Keratinocyte (primary cell): ENCODE measurements at regions not wholly inside any gene's neighbourhood (a gene's known extent, or its start where the extent isn't known, plus 50 kb on each side); places are given as distances from the start of the nearest gene placed in this dataset.

Source experiments
- DNase-seq: peaks from one replicate; pipeline ENCODE4 v3.0.0-alpha.2; 2011; ENCODE audit warnings: low read depth, missing footprints, low spot score
- FAIRE-seq: peaks from 2 replicates; lab custom pipeline; 2011; peaks lifted over from hg19 to GRCh38; lab: Jason Lieb, UNC
- H2AFZ ChIP-seq: 2 replicates; pipeline ENCODE4 v1.6.0; 2012; ENCODE audit warnings: low read length, control low read depth, inconsistent platforms; ENCODE audit not compliant: control insufficient read depth
- H3K27ac ChIP-seq: 2 replicates; pipeline ENCODE4 v1.5.1; 2011; ENCODE audit warnings: low read length; ENCODE audit not compliant: control insufficient read depth, insufficient read depth
- H3K27me3 ChIP-seq: 3 replicates; pipeline ENCODE4 v1.6.0; 2011; ENCODE audit warnings: low read length; ENCODE audit not compliant: control insufficient read depth, insufficient read depth; ENCODE audit errors: extremely low read depth
- H3K36me3 ChIP-seq, 2 experiments: 2 replicates in 1 of 2; 3 replicates in 1 of 2; pipeline ENCODE4 v1.5.1; 2011; ENCODE audit warnings: low read length in 2 of 2, mild to moderate bottlenecking in 1 of 2; ENCODE audit not compliant: control insufficient read depth in 2 of 2, insufficient read depth in 2 of 2; ENCODE audit errors: extremely low read depth in 1 of 2
- H3K4me1 ChIP-seq: 3 replicates; pipeline ENCODE4 v1.5.1; 2011; ENCODE audit warnings: low read length; ENCODE audit not compliant: control insufficient read depth, insufficient read depth; ENCODE audit errors: extremely low read depth
- H3K4me2 ChIP-seq: 3 replicates; pipeline ENCODE4 v1.6.0; 2011; ENCODE audit warnings: low read depth, low read length; ENCODE audit not compliant: control insufficient read depth, insufficient read depth; ENCODE audit errors: extremely low read depth
- H3K4me3 ChIP-seq, 3 experiments: fragments of 200-600 bp in 1 of 3; sonication (generic) in 1 of 3; 2 replicates in 2 of 3; 3 replicates in 1 of 3; pipeline ENCODE4 v1.5.1; 2011 to 2016; ENCODE audit warnings: low read length in 3 of 3, mild to moderate bottlenecking in 3 of 3, control low read depth in 2 of 3, inconsistent platforms in 1 of 3, low read depth in 1 of 3, mixed read lengths in 1 of 3, mixed run types in 1 of 3, moderate library complexity in 1 of 3; ENCODE audit not compliant: control insufficient read depth in 2 of 3, insufficient read depth in 2 of 3; ENCODE audit errors: extremely low read depth in 1 of 3
- H3K79me2 ChIP-seq: 2 replicates; pipeline ENCODE4 v1.6.0; 2012; ENCODE audit warnings: low read length; ENCODE audit not compliant: control insufficient read depth, insufficient read depth
- H3K9ac ChIP-seq: 3 replicates; pipeline ENCODE4 v1.6.0; 2011; ENCODE audit warnings: low read length; ENCODE audit not compliant: control insufficient read depth, insufficient read depth; ENCODE audit errors: extremely low read depth
- H3K9me1 ChIP-seq: 3 replicates; pipeline ENCODE4 v1.6.0; 2011; ENCODE audit warnings: low read length; ENCODE audit not compliant: control insufficient read depth, insufficient read depth; ENCODE audit errors: extremely low read depth
- H3K9me3 ChIP-seq: 2 replicates; pipeline ENCODE4 v1.5.1; 2012; ENCODE audit warnings: low read depth, low read length; ENCODE audit not compliant: control insufficient read depth
- H4K20me1 ChIP-seq: 3 replicates; pipeline ENCODE4 v1.6.0; 2011; ENCODE audit warnings: low read length; ENCODE audit not compliant: control insufficient read depth, insufficient read depth; ENCODE audit errors: extremely low read depth
- CTCF ChIP-seq, 3 experiments: IDR thresholded peaks in 1 of 3; conservative IDR thresholded peaks in 1 of 3; optimal IDR thresholded peaks in 1 of 3; 2 replicates in 2 of 3; 3 replicates in 1 of 3; pipeline versions ENCODE3 to v1.5.1; 2011; ENCODE audit warnings: low read length in 3 of 3, mild to moderate bottlenecking in 3 of 3, moderate library complexity in 2 of 3, control low read depth in 1 of 3, inconsistent platforms in 1 of 3; ENCODE audit not compliant: insufficient read depth in 2 of 3; ENCODE audit errors: extremely low read depth in 1 of 3
- EZH2 ChIP-seq: IDR thresholded peaks from one replicate; pipeline ENCODE4 v1.6.1; 2012; ENCODE audit warnings: inconsistent platforms, mild to moderate bottlenecking, low read length, moderate library complexity
- dilution Hi-C: fragments of 300-500 bp; cut with MboI; formaldehyde crosslinking; loops from one replicate; pipeline ENCODE4 v1.7.0; 2020; ENCODE audit warnings: low sequenced_read_pairs; ENCODE audit not compliant: extremely low pct_ligation_motif_present

- dilution Hi-C loops: no loop called here
- no peaks in the 10 kb centered on the region for H3K9me1 ChIP-seq
- no peaks in the 10 kb centered on the region for H3K4me1 ChIP-seq
- H3K27ac ChIP-seq: no peak overlapping the region
- TF ChIP-seq EZH2: no peak
- no peak for TF ChIP-seq CTCF (optimal IDR thresholded peaks at IDR 0.05 in 1 of 3, IDR thresholded peaks at IDR 0.05 in 1 of 3, conservative IDR thresholded peaks at IDR 0.05 in 1 of 3; ENCODE audit: extremely low read depth in 1 of 3, insufficient read depth in 2 of 3, low read length in 3 of 3)
- H3K36me3 ChIP-seq: no peaks in the 10 kb centered on the region
- no peak overlapping the region for H3K4me2 ChIP-seq
- FAIRE-seq: no peak
- no peaks in the 10 kb centered on the region for H3K9me3 ChIP-seq
- DNase-seq: no peak
- no peak overlapping the region for H3K4me3 ChIP-seq
- H4K20me1 ChIP-seq: no peaks in the 10 kb centered on the region
- H3K27me3 ChIP-seq: peaks cover 4% of the 10 kb centered on the region
- no peak overlapping the region for H2AFZ ChIP-seq
- no peaks in the 10 kb centered on the region for H3K79me2 ChIP-seq
- H3K9ac ChIP-seq: no peak overlapping the region
Measured at GRCh38 chr3:135499426-135499825, 466.1 kb upstream of the PPP2R3A start.

- dilution Hi-C loops: no loop called here
- no peak overlapping the region for H3K4me2 ChIP-seq
- H4K20me1 ChIP-seq: no peaks in the 10 kb centered on the region
- H2AFZ ChIP-seq: no peak overlapping the region
- no peaks in the 10 kb centered on the region for H3K9me3 ChIP-seq
- no peaks in the 10 kb centered on the region for H3K36me3 ChIP-seq
- H3K27me3 ChIP-seq: peaks cover 4% of the 10 kb centered on the region
- H3K27ac ChIP-seq: no peak overlapping the region
- no peaks in the 10 kb centered on the region for H3K79me2 ChIP-seq
- TF ChIP-seq CTCF (optimal IDR thresholded peaks at IDR 0.05 in 1 of 3, IDR thresholded peaks at IDR 0.05 in 1 of 3, conservative IDR thresholded peaks at IDR 0.05 in 1 of 3; ENCODE audit: extremely low read depth in 1 of 3, insufficient read depth in 2 of 3, low read length in 3 of 3) (no peak), EZH2 (no peak)
- no peak for FAIRE-seq
- H3K4me1 ChIP-seq: no peaks in the 10 kb centered on the region
- DNase-seq: no peak
- H3K4me3 ChIP-seq: no peak overlapping the region
- no peaks in the 10 kb centered on the region for H3K9me1 ChIP-seq
- no peak overlapping the region for H3K9ac ChIP-seq
Measured at GRCh38 chr3:135500034-135500433, 465.5 kb upstream of the PPP2R3A start.
